ENCODE measurements at regions not wholly inside any gene's neighbourhood (a gene's known extent, or its start where the extent isn't known, plus 50 kb on each side); places are given as distances from the start of the nearest gene placed in this dataset.
"Not testable (repeated sequence)": the region's sequence is repeated elsewhere in the genome, so short reads cannot be mapped to it uniquely, and the experiment has no call there.

DNA sequence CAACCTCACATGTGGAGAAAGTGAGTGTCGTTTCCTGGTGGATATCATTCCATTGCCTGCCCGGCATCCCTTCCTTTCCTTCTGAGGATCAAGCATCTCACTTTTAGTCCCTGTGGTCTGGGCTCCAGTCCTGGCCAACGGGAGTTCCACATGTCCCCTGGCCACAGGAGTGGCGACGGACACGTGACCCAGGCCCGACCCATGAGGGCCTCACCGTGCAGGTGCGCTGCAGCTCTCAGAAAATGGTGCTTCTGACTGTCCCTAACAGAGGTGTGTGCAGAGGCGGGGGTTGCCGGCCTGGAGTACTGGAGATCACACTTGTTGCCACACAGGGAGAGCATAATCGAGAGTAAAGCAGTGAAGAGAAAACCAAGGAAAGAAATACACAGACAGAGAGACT is 476.9 kb upstream of the FRG1 start:
- DNase-seq: no peak

DNA sequence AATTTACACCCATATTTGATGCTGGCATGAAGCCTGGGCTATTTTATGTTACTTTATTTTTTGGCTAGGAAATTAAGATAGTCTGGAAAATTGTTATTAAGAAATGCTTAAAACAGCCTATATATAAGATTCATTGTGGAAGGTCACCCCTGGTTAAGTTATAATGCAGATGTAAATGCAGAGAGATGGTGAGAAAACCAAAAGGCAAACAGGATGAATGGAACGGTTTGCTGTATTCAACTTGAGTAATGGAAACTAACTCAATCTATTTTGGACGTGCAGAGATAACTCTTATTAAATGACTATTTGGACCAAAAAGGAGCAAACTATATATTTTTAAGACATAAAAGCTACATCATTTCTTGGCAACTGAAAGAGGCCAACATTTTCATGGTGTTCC is 446.3 kb upstream of the FRG1 start:
- no peak for DNase-seq

DNA sequence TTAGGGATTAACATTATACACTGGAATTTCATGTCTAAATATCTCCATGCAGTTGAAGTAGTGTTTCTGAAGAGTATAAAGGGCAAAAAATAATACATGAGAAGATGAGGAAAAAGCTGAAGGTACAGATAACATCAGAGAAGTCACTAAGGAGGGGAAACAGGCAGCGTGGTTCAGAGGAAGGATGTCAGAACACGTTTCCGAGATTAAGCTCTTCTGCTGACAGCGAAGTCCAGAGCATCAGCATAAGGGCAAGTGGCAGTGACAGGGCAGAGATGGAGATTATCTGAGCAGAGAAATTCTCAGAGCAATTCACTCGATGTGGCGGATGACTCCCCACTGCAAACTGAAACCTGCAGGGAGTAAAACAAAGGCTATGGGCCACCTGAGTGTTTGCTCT is 443.2 kb upstream of the FRG1 start:
- no peak for DNase-seq

DNA sequence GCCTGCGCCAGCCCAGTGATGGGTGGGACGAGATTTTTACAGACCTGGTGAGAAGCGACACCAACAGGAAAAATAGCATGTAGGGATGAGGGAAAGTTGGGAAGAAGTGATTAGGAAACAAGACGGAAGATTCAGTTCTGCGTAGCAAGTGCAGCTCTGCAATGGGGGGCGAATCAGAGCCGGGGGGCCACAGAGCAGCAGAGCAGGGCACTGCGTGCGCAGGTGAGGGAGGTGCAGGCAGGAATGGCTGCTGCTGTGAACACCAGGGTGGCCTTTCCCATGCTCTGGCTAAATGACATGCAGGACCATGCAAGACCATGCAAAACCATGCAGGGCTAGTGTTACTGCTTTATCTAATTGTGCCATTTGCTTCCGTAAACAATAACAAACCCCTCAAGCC is 442.7 kb upstream of the FRG1 start:
- no peak for DNase-seq

DNA sequence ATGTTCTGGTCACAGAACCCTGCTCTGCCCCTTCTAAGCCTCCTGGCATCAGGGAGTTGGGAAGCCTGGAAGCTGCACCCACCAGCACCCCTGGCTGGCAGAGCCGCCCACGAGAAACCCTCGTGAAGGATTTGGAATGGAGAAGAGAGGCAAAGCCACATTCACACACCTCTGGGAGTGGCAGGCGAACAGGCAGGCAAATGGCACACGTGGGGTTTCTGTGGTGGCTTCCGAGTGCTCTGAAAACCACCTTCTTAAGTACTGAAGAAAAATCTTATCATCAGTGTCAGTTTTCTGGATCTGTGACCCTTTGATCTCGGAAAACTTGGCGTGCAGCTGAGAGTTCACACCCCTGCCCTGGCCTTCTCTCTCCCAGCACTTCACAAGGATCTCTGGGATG is 442.2 kb upstream of the FRG1 start:
- DNase-seq: no peak

DNA sequence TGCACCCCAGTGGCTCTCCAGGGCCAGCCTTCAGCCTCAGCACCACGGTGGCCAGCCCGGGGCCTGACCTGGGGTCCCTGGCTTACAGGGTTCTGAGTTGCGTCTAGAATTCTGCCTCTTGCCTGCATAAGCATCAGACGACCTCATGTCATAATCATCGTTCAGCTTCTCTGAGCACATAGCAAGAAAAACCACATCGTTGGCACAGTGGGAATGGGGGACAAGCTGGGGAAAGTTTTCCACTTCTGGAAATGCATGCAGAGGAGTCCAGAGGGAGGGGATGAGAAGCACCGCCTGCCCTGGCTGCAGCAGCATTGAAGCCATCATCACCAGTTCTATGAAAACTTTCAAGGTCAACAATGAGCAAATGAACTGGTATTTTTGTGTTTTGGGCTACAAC is 441.0 kb upstream of the FRG1 start:
- no peak for DNase-seq

DNA sequence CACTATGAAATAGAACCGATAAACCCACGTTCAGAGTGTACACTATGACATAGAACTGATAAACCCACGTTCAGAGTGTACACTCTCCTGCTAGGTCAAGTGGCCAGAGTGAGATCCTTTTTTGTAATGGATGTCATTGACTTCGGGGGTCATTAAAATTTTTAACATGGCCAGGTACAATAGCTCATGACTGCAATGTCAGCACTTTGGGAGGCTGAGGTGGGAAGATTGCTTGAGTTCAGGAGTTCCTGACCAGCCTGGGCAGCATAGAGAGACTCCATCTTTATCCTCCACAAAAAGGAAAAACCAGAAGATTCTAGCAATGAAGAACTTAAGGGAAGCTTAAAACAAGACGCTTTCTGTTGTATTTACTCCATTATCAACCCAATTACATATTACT is 439.7 kb upstream of the FRG1 start:
- DNase-seq: no peak

DNA sequence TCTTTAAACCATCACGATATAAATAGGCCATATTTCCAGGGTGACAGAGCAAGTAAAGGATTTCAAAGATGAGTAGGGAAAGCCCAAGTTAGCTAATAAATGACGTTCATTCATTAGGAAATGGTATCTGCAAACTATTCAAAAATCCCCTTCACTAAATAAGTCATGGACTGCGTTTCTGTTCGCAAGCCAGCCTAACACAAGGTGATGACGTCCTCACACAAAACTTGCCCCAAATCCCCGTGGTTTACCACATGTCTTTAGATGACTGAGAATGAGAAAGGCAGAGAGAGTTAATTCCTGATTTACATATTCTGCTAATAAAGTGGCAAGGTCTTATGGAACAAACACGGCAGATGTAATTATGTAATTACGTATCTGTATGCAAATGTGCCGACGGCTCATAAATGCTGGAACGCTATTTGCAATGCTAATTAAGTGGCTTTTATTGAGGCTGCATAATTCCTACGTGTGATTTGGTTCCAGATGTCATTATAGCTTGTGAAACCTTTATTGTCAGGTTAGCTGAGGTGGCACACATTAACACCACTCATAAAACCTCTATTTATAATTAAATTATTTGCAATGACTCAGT is 437.7 kb upstream of the FRG1 start:
- DNase-seq: no peak

DNA sequence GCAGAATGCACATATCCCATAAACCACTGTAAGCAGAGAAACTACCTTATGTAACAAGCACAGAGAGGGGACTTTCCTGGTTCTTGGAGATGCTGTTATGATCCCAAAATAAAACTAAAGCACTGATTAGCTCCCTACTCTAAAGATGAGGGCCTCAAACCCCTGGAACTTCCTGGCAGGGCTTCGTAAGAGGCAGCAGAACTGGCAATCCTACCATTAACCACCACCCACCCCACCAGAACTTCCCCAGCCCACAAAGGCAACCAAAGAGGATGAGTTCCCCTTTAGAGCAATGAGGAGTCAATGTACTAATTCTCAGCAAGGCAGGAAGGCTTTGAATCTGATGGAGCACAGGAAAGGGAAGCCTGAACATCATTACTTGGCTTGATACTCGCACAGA is 436.5 kb upstream of the FRG1 start:
- no peak for DNase-seq

DNA sequence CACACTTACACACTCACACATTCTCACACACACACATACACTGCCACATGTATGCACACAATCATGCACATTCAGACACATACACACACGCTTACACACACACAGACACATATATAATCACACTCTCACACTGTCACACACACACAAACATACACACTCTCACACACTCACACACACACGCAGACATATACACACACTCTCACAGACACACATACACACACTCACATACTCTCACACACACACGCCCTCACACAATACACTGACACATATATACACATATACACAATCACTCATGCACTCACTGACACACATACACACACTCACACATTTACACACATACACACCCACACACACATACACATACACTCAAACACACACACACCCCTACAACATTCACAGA is 435.3 kb upstream of the FRG1 start:
- DNase-seq: no peak

DNA sequence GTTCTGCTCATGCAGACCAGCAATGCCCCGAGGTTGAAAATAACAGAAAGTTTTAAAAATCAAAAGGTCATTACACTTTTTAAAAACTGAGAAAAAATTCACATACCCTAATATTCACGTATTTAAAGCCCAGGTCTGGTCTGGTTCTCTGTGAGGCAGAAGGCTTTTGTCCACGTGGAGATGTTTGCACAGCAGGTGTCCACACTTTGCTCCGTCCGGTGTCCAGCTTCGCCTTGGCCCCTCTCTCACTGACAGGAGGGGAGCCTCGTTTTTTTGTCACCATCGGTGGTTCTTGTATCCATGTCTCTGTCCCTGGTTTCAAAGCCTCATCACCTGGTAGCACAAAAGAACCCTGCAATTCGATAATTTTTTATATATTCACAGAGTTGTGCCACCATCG is 434.6 kb upstream of the FRG1 start:
- DNase-seq: no peak

DNA sequence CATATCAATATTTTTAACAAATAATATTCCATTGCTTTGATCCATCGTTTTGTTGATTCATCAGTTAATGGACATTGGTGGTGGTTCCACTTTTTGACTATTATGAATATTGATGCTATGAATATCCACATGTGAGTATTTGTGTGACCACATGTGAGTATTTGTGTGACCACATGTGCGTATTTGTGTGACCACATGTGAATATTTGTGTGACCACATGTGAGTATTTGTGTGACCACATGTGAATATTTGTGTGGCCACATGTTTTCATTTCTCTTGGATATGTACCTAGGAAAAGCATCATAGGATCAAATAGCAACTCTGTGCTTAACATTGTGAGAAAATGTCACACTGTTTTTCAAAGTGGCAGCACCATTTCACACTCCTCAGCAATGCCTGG is 433.6 kb upstream of the FRG1 start:
- no peak for DNase-seq

DNA sequence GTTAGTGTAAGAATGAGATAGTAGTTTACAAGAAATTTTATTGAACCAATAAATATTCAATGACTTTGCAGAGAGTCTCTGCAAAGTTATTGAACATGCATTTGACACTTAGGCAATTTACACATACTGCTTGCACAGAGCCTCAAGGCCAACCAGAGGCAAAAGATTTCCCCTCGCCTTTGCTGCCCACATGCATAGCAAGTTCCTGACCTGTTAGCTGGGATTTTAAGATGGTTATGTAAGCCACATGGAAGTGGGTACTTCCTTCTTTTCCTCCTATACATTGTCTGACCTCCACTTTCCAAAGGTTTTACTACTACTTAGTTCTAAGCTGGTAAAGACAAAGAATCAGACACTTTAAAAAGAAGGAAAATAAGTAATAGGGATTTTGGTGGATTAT is 430.1 kb upstream of the FRG1 start:
- no peak for DNase-seq

DNA sequence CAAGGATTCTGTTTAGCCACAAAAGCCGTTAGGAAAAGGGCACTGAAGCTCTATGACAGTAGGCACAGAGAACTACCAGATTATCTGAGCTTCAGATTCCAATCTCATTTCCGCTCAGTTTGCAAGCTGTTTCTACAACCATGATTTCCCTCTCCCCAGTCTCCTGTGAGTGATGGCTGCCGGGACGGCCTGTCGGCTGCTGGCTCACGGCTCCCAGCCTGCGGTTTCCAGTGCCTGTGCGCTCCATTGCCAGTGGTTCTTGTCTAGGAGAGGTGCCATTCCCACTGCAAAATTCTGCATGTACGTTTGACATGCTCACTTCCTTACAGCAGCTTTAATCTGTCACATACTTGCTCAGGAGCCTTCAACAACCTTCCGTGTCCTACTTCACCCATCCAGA is 429.1 kb upstream of the FRG1 start:
- DNase-seq: no peak

DNA sequence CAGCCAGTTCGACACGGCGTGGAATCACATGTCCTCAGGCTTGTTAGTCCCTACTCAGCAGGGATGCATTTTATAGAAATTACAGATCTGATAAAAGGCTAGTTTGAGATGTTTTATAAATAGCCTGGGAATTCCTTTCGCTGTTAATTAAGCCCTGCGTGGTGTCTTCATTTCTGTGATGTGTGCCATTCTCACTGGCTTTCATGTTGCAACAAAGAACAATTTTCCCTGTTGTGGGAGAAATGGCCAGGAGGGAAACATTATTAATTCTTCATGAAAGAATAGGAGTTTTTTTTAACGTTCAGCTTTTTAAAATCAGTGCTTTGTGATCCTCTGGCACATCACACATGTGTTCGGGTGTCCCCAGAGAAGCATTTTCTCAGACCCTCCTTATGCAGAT is 427.3 kb upstream of the FRG1 start:
- DNase-seq: no peak

DNA sequence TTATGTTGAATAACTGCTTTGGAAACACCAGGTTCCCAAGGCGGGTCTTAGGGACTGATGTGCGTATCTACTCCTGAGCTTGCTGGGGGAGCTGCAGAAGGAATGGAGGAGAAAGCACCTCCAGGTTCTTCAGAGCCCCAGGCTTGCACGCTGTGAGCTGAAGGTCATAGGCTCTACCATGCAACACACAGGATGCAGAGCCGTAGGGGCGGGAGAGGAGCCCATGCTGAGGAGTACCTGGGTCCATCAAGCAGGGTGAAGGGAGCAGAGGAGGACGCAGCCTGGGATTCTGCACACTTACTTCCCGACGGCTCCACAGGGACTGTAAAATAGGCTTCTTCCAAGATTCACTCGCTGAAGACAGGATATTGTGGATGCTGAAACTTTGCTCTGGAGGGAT is 426.5 kb upstream of the FRG1 start:
- DNase-seq: no peak

DNA sequence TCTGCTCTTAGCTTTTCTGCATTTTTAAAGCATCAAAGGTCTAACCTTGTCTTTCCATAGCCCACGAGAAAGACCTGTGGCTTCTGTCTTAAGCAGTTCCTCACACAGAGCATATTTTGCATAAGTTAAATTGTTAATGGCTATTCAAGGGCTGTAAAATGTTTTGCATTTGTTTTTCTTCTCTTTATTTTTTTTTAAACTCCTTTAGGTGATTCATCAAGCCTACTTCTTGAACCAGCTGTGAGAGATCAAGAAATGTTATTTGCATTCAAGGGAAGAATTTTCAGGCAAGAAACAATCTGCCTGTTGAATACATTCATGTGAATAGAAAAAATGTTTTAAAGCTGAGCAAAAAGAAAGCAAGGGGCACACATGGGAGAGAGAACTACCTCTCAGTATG is 423.8 kb upstream of the FRG1 start:
- no peak for DNase-seq

DNA sequence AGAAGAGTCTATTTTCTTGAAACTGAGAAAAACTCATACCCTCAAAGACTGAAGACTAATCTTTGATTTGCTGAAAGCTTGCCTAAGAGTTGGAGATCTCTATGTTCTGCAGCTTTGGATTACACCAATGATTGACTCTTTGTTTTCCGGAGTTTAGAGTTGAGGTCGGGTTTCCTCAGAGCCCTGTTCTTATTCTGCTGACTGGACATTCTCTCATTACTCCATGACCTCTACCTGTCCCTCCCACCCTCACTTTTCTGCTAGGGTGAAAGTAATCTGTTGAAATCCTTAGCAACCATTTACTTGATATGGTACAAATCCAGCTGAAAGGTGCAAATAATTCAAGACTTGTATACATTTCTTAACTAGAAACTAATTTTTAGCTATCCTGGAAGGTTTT is 421.5 kb upstream of the FRG1 start:
- DNase-seq: no peak

DNA sequence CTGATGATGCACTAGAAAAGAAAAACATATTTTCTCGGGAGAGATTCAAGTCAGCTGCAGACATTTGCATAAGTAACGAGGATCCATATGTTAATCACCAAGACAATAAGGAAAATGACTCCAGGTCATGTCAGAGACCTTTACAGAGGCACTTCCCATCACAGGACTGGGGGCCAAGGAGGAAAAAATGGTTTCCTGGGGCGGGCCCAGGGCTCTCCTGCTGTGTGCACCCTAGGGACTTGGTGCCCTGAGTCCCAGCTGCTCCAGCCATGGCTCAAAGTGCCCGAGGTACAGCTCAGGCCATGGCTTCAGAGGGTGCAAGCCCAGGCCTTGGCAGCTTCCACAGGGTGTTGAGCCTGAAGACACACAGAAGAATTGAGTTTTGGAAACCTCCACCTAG is 415.4 kb upstream of the FRG1 start:
- DNase-seq: no peak

DNA sequence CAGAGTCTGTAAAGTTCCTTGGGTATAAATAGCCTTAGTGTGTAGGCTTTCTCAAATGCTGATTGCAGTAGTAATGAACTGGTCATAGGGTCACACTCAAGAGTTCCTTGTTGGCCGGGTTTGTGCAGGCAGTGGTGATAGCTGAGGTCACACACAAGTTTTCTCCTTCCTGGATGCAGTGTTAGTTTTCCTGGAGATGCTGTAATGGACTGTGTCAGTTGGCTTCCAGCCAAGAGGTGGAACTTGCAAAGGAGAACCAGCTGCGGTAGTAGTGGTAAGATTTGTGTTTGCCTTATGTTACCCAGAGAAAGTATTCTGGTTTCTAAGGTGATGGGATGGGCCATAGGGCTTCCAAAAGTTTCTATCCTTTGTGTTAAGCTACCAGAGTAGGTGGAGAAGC is 409.8 kb upstream of the FRG1 start:
- DNase-seq: no peak

DNA sequence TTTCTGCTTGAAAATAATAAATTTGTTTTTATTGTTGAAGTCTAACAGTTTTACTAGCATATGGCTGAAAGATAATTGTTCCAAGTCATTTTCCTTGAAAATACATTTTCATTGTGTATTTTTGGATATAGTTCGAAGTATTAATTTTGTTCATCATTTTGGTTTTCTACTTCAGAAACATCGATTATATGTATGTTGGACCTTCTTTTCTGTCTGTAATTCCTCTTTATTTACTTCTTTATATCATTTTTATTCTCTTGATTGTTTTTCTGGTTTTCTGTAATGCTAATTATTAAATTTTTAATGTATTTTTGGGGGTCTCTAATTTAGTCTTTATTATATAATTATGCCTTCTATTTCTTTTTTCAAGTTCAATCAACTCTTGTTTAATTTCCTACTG is 407.1 kb upstream of the FRG1 start:
- no peak for DNase-seq

DNA sequence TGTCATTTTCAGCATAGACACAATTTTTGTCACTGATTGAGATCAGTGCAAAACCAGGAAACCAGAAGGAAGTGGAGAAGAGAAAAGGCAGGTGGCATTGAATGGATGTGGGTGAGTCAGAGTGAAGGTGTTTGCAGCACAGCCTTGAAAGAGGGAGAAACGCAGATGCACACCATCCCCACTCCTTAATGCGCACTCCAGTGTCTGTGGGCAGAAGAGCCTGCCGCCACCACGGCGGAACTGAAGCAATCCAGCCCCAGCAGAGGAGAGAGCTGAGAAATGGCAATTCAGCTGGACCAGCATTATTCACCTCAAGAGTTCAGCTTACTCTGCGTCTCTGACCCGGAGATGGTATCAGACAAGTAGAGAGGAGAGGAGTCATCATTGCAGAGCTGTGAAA is 393.1 kb upstream of the FRG1 start:
- no peak for DNase-seq

DNA sequence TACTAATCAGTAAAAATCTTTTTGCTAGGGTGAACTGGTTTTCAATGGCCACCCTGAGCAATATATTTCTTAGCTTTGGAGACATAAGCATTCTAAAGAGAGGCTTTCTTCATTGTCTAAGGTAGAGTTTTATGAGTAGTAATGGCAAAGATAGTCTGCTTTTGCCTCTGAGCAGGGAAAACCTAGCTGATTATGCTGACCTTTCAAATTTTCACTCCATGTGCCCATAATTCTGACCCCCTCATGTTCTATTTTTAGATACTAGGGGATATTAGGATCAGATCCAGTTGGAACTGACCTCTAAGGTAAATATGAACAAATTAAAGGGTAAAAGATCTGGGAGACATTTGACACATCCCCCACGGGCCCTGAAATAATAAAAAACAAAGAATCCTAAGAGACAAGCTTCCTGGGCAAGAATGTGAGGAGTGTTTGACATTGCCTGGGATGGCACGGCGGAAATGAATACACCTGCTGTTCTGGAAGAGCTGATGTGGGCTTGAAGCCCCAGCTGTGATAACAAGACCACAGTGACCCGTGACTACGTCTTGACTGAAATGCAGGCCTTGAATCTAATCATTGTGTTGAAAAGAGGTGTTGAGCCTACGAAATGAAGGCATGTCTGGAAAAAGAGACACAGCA is 392.1 kb upstream of the FRG1 start:
- no peak for DNase-seq

DNA sequence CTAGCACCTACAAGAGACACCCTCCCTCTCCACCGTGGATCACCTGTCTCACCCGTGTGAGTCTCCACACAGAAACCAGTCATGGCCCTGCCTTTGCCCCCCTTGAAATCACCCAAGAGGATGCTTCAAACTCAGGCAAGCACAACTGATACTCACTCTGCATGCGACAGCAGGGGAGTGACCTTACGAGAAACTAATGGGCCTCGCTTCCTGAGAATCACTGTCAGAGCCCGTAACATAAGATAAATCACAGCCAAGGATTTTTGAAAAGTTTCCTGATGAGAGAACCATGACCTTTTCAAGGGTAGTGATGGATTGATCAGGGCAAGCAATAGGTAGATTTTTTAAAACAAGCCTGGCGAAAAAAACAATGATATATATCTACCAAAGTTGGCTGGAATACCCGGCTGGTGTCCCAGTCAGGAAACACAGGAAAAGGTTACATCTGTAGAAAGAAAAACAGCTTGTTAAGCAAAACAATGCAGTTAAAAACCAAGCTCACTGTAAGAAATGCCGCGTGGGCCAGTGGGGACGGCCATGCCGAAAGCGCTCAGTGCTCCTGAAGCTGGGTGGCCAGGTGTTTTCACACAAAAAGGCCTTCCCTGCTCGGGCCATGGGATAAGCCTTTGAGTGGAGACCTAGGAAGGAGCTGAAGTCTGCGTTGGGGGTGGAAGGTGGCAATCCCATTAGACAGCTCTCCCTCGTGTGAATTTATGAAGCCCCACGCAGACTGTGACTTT is 388.6 kb upstream of the FRG1 start:
- DNase-seq: not testable (repeated sequence)

DNA sequence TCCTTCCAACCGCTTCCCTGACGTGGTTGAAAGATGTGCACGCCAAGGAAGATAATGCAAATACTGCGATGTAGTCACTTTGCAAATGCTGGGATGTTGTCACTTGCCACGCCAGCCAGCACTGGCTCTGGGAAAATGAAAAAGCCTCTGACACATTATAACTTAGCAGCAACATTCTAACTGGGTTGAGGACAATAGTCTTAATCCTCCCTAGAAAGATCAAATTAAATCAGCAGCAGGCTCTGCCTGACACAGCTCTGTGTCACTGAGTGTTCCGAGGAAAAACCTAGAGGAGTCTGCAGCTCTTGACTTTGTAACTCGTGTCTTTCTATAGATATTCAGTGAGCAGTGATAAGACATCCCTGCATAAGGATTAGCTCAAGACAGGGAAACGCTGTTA is 380.1 kb upstream of the FRG1 start:
- not testable (repeated sequence) for DNase-seq
